ENCODE measurements at regions not wholly inside any gene's neighbourhood (a gene's known extent, or its start where the extent isn't known, plus 50 kb on each side); places are given as distances from the start of the nearest gene placed in this dataset.
"Not testable (repeated sequence)": the region's sequence is repeated elsewhere in the genome, so short reads cannot be mapped to it uniquely, and the experiment has no call there.

DNA sequence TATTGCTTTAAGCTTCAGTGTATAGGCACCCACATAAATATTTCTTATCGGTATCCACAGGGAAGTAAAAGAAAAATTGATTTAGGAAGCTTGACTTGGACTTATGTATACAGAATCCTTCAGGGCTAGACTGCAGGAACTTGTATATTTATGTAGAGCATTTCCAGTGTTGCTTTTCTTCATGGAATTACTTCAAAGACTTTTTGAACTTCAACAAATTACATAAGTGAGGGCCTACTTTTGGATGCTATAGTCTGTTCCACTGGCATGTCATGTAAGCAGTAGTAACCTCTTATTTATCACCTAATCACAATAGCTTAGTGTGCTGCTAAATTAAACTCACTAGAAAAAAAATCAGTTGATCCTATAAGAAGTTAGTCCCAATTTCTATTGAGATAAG, 557.9 kb upstream of the SLITRK6 start:
- DNase-seq, result no peak
- H3K36me3 Mint-ChIP-seq (ENCODE audit: low read depth), result no peaks in the 10 kb centered on the region
- H3K9me3 Mint-ChIP-seq, result peaks cover 23% of the 10 kb centered on the region
- H3K27me3 Mint-ChIP-seq (ENCODE audit: insufficient read depth), result peaks cover 2% of the 10 kb centered on the region; the same call in 1 of the 2 replicates
- H3K4me3 Mint-ChIP-seq, result no peak overlapping the region
- no peak overlapping the region for H3K27ac Mint-ChIP-seq
- no peaks in the 10 kb centered on the region for H3K4me1 Mint-ChIP-seq (ENCODE audit: low read depth)
- TF ChIP-seq CTCF (IDR thresholded peaks at IDR 0.05), result no peak

DNA sequence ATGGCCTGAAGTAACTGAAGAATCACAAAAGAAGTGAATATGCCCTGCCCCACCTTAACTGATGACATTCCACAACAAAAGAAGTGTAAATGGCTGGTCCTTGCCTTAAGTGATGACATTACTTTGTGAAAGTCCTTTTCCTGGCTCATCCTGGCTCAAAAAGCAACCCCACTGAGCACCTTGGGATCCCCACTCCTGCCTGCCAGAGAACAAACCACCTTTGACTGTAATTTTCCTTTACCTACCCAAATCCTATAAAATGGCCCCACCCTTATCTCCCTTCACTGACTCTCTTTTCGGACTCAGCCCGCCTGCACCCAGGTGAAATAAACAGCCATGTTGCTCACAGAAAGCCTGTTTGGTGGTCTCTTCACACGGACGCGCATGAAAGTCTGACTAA, 564.5 kb upstream of the SLITRK6 start:
- not testable (repeated sequence) for H3K4me3 Mint-ChIP-seq; H3K27ac Mint-ChIP-seq; H3K36me3 Mint-ChIP-seq (ENCODE audit: low read depth); DNase-seq; H3K27me3 Mint-ChIP-seq (ENCODE audit: insufficient read depth); H3K4me1 Mint-ChIP-seq (ENCODE audit: low read depth)
- peaks cover 22% of the 10 kb centered on the region for H3K9me3 Mint-ChIP-seq

- Mint-ChIP-seq H3K4me1 (ENCODE audit: low read depth) (no peaks in the 10 kb centered on the region), H3K27ac (no peak overlapping the region), H3K9me3 (peaks cover 48% of the 10 kb centered on the region), H3K36me3 (ENCODE audit: low read depth) (no peaks in the 10 kb centered on the region), H3K4me3 (no peak overlapping the region), H3K27me3 (ENCODE audit: insufficient read depth) (no peaks in the 10 kb centered on the region)
- TF ChIP-seq CTCF (IDR thresholded peaks at IDR 0.05), result no peak
- DNase-seq, result no peak
Observed at GRCh38 chr13:86368924-86369323, 569.7 kb upstream of the SLITRK6 start.

GRCh38 chr13:86377451-86377850, 578.2 kb upstream of the SLITRK6 start:
- no peak for TF ChIP-seq CTCF (IDR thresholded peaks at IDR 0.05)
- no peak for DNase-seq
- Mint-ChIP-seq H3K36me3 (ENCODE audit: low read depth) (no peaks in the 10 kb centered on the region), H3K27me3 (ENCODE audit: insufficient read depth) (no peaks in the 10 kb centered on the region), H3K27ac (no peak overlapping the region), H3K9me3 (peaks cover 41% of the 10 kb centered on the region), H3K4me3 (no peak overlapping the region), H3K4me1 (ENCODE audit: low read depth) (no peaks in the 10 kb centered on the region)

GRCh38 chr13:86378628-86379027, 579.4 kb upstream of the SLITRK6 start:
- DNase-seq, result no peak
- Mint-ChIP-seq H3K27ac (no peak overlapping the region), H3K4me1 (ENCODE audit: low read depth) (no peaks in the 10 kb centered on the region), H3K4me3 (no peak overlapping the region), H3K9me3 (peaks cover 35% of the 10 kb centered on the region), H3K36me3 (ENCODE audit: low read depth) (no peaks in the 10 kb centered on the region), H3K27me3 (ENCODE audit: insufficient read depth) (no peaks in the 10 kb centered on the region)
- TF ChIP-seq CTCF (IDR thresholded peaks at IDR 0.05), result no peak

DNA sequence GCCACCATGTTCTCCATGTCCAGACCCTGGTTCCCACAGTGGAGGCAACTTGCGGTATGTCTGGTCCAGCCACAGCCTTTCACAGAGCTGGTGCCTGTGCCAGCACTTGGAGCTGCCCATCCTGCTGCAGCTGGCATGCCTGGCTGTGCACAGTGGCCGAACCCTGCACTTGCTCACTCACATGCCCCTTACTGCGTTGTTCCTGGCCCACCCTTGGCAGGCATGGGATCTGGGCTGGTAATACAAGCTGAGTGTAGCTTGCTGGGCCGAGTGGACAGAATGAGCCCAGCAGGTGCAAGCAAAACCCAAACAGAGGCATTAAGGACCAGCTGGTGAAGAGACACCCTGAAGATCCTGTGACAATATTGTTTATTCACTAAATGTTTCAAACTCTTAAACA, 583.9 kb upstream of the SLITRK6 start:
- Mint-ChIP-seq H3K27me3 (ENCODE audit: insufficient read depth) (no peaks in the 10 kb centered on the region), H3K9me3 (peaks cover 20% of the 10 kb centered on the region), H3K4me3 (no peak overlapping the region), H3K27ac (no peak overlapping the region), H3K4me1 (ENCODE audit: low read depth) (no peaks in the 10 kb centered on the region), H3K36me3 (ENCODE audit: low read depth) (no peaks in the 10 kb centered on the region)
- TF ChIP-seq CTCF (IDR thresholded peaks at IDR 0.05), result no peak
- DNase-seq, result no peak
